SK-N-SH (cell line): ENCODE measurements at regions not wholly inside any gene's neighbourhood (a gene's known extent, or its start where the extent isn't known, plus 50 kb on each side); places are given as distances from the start of the nearest gene placed in this dataset.

Experiments
- CTCF ChIA-PET: fragments of 300-600, 350-600 bp; formaldehyde crosslinking; extraction: SDS; loops from one replicate; lab custom pipeline; 2021; lab: Yijun Ruan, JAX
- POLR2A ChIA-PET: fragments of 350-600 bp; sonication (Branson Sonifier 250); formaldehyde crosslinking; extraction: SDS; loops from one replicate; lab custom pipeline; 2020; ENCODE audit warnings: antibody characterized with exemption, inconsistent platforms; lab: Yijun Ruan, JAX
- DNase-seq: peaks from one replicate; pipeline ENCODE4 v3.0.0; 2012
- H2AFZ ChIP-seq: fragments of 200-600 bp; sonication (generic); 2 replicates; pipeline ENCODE4 v1.8.1; 2016; ENCODE audit warnings: antibody characterized with exemption, mild to moderate bottlenecking, low read depth
- H3F3A ChIP-seq: fragments of 200-600 bp; sonication (generic); replicated peaks from 2 replicates; pipeline ENCODE3; 2016; ENCODE audit warnings: antibody characterized with exemption, mild to moderate bottlenecking; ENCODE audit not compliant: insufficient read depth
- H3K27ac ChIP-seq, 2 experiments: fragments of 200-500 bp in 1 of 2; fragments of 200-600 bp in 1 of 2; sonication (Bioruptor generic) in 1 of 2; sonication (generic), shearing (Covaris generic) in 1 of 2; 2 replicates each; pipeline versions ENCODE4 v1.5.1 to v1.6.1; 2014 to 2016; ENCODE audit warnings: low read depth in 2 of 2, inconsistent platforms in 1 of 2, low read length in 1 of 2, mild to moderate bottlenecking in 1 of 2, mixed read lengths in 1 of 2
- H3K27me3 ChIP-seq: fragments of 200-600 bp; sonication (generic), shearing (Covaris generic); 2 replicates; pipeline ENCODE4 v1.6.1; 2016; ENCODE audit warnings: mixed run types; ENCODE audit not compliant: insufficient read depth
- H3K36me3 ChIP-seq, 2 experiments: fragments of 200-500 bp in 1 of 2; fragments of 200-600 bp in 1 of 2; sonication (Bioruptor generic) in 1 of 2; sonication (generic) in 1 of 2; replicated peaks in 1 of 2; 2 replicates each; pipeline versions ENCODE3 to v1.5.1; 2014 to 2016; ENCODE audit warnings: low read length in 1 of 2, mild to moderate bottlenecking in 1 of 2; ENCODE audit not compliant: insufficient read depth in 2 of 2, control insufficient read depth in 1 of 2
- H3K4me1 ChIP-seq, 2 experiments: fragments of 200-500 bp in 1 of 2; fragments of 200-600 bp in 1 of 2; sonication (Bioruptor generic) in 1 of 2; sonication (generic), shearing (Covaris generic) in 1 of 2; 2 replicates each; pipeline versions ENCODE4 v1.5.1 to v1.6.1; 2014 to 2016; ENCODE audit warnings: low read depth in 1 of 2, low read length in 1 of 2, mixed run types in 1 of 2; ENCODE audit not compliant: insufficient read depth in 2 of 2, control insufficient read depth in 1 of 2
- H3K4me2 ChIP-seq: fragments of 200-600 bp; sonication (generic), shearing (Covaris generic); 2 replicates; pipeline ENCODE4 v1.6.1; 2017; ENCODE audit warnings: mixed run types
- H3K4me3 ChIP-seq, 2 experiments: fragments of 200-500 bp in 1 of 2; fragments of 200-600 bp in 1 of 2; sonication (Bioruptor generic) in 1 of 2; sonication (generic), shearing (Covaris generic) in 1 of 2; 2 replicates each; pipeline versions ENCODE4 v1.5.1 to v1.8.1; 2014 to 2016; ENCODE audit warnings: low read depth in 2 of 2, inconsistent platforms in 1 of 2, low read length in 1 of 2, mild to moderate bottlenecking in 1 of 2, mixed read lengths in 1 of 2, moderate library complexity in 1 of 2
- H3K79me2 ChIP-seq: fragments of 200-600 bp; sonication (generic); 2 replicates; pipeline ENCODE4 v1.8.1; 2017; ENCODE audit warnings: mild to moderate bottlenecking; ENCODE audit not compliant: insufficient read depth
- H3K9ac ChIP-seq: fragments of 200-600 bp; sonication (generic); 2 replicates; pipeline ENCODE4 v1.6.1; 2017; ENCODE audit warnings: mixed run types
- H3K9me2 ChIP-seq: fragments of 200-600 bp; sonication (generic); 2 replicates; pipeline ENCODE4 v1.6.1; 2017; ENCODE audit warnings: mixed run types
- H3K9me3 ChIP-seq: fragments of 200-600 bp; sonication (generic); 2 replicates; pipeline ENCODE4 v1.6.1; 2017; ENCODE audit warnings: mixed run types, mild to moderate bottlenecking, moderate library complexity
- H4K20me1 ChIP-seq: fragments of 200-600 bp; sonication (generic); 2 replicates; pipeline ENCODE4 v1.6.1; 2017; ENCODE audit warnings: mild to moderate bottlenecking, mixed run types; ENCODE audit not compliant: insufficient read depth
- EZH2phosphoT487 ChIP-seq: fragments of 200-600 bp; sonication (generic); IDR thresholded peaks from 2 replicates; pipeline ENCODE4 v1.6.1; 2017; ENCODE audit warnings: low read depth, mixed run types, mild to moderate bottlenecking, antibody characterized with exemption, moderate library complexity, borderline replicate concordance
- FOSL2 ChIP-seq: IDR thresholded peaks from 2 replicates; pipeline ENCODE4 v1.4.0; 2012; ENCODE audit warnings: low read depth, mild to moderate bottlenecking, moderate library complexity, borderline replicate concordance
- FOXM1 ChIP-seq: IDR thresholded peaks from 2 replicates; pipeline ENCODE4 v1.4.0; 2012; ENCODE audit warnings: low read depth, mild to moderate bottlenecking
- GABPA ChIP-seq: IDR thresholded peaks from 2 replicates; pipeline ENCODE4 v1.4.0; 2012; ENCODE audit warnings: low read depth, mild to moderate bottlenecking
- GATA2 ChIP-seq: sonication (generic); formaldehyde crosslinking; IDR thresholded peaks from 2 replicates; pipeline ENCODE4 v1.5.0; 2020; ENCODE audit warnings: mild to moderate bottlenecking, missing genetic modification reagents
- JUND ChIP-seq: IDR thresholded peaks from 2 replicates; pipeline ENCODE4 v1.4.0; 2012
- MEF2A ChIP-seq: IDR thresholded peaks from 2 replicates; pipeline ENCODE4 v1.4.0; 2012; ENCODE audit warnings: low read depth, borderline replicate concordance
- NRF1 ChIP-seq: IDR thresholded peaks from 2 replicates; pipeline ENCODE4 v1.6.1; 2012; ENCODE audit warnings: low read depth, mild to moderate bottlenecking, low read length
- POLR2AphosphoS5 ChIP-seq: IDR thresholded peaks from 2 replicates; pipeline ENCODE4 v1.6.1; 2012; ENCODE audit warnings: low read depth, low read length
- RAD21 ChIP-seq: IDR thresholded peaks from 2 replicates; pipeline ENCODE4 v1.6.1; 2012; ENCODE audit warnings: mild to moderate bottlenecking, low read length
- RFX5 ChIP-seq: IDR thresholded peaks from 2 replicates; pipeline ENCODE4 v1.6.1; 2012; ENCODE audit warnings: mild to moderate bottlenecking, improper control_type of control experiment, low read length
- WGBS: methylation state at CpG from one replicate; pipeline ENCODE4 v1.1.6; 2017; ENCODE audit warnings: low lambda C conversion rate; 5-methylcytosine and 5-hydroxymethylcytosine counted together
- TF ChIP-seq, protein P1 (sequence below): IDR thresholded peaks from 2 replicates; pipeline ENCODE4; 2012
- TF ChIP-seq, protein P2 (sequence below): IDR thresholded peaks from 2 replicates; pipeline ENCODE4 v1.4.0; 2012; ENCODE audit warnings: low read depth, borderline replicate concordance
- TF ChIP-seq, protein P3 (sequence below): IDR thresholded peaks from 2 replicates; pipeline ENCODE4 v1.4.0; 2012; ENCODE audit warnings: low read depth, borderline replicate concordance
- TF ChIP-seq, protein P4 (sequence below): fragments of 150-350 bp; IDR thresholded peaks from 2 replicates; pipeline ENCODE4 v1.6.1; 2017; ENCODE audit warnings: antibody characterized with exemption, low read length, low read depth, borderline replicate concordance
- TF ChIP-seq, protein P5 (sequence below): fragments of 150-350 bp; IDR thresholded peaks from 2 replicates; pipeline ENCODE4 v1.6.1; 2016; ENCODE audit warnings: mild to moderate bottlenecking, low read depth, low read length

DNA sequence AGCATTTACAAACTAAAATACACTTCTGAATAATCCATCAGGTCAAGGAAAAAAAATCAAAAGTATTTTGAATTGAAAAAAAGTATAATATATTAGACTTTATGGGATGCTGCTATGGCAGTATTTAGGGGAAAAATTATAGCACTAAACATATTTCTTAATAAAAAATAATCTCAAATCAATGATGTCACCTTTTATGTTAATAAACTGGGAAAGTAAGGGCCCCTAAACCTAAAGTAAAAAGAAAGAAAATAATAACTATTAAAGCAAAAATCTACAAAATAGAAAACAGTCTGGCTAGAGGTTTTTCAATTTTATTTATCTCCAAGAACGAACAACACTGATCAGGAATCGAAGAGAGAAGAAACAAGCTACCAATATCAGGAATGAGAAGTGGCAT, 160.8 kb upstream of the PLXNA2 start:
- H3K4me1 ChIP-seq: peaks cover 0 to 7% of the 10 kb centered on the region in 2 experiments; a peak in 2 of 4 replicates
- H3K9ac ChIP-seq: no peak overlapping the region
- WGBS: 33% methylated on average over 2 of the region's 2 CpGs
- H3K4me3 ChIP-seq: no peak overlapping the region
- H3K4me2 ChIP-seq: no peak overlapping the region
- H3F3A ChIP-seq: no peaks in the 10 kb centered on the region
- no peaks in the 10 kb centered on the region for H3K79me2 ChIP-seq
- ChIA-PET POLR2A (no interaction called here), CTCF (no interaction called here)
- TF ChIP-seq RAD21: no peak
- TF ChIP-seq, protein P1, sequence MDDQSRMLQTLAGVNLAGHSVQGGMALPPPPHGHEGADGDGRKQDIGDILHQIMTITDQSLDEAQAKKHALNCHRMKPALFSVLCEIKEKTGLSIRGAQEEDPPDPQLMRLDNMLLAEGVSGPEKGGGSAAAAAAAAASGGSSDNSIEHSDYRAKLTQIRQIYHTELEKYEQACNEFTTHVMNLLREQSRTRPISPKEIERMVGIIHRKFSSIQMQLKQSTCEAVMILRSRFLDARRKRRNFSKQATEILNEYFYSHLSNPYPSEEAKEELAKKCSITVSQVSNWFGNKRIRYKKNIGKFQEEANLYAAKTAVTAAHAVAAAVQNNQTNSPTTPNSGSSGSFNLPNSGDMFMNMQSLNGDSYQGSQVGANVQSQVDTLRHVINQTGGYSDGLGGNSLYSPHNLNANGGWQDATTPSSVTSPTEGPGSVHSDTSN: no peak
- TF ChIP-seq JUND: no peak
- TF ChIP-seq GABPA: no peak
- no peak for TF ChIP-seq RFX5
- TF ChIP-seq, protein P2, sequence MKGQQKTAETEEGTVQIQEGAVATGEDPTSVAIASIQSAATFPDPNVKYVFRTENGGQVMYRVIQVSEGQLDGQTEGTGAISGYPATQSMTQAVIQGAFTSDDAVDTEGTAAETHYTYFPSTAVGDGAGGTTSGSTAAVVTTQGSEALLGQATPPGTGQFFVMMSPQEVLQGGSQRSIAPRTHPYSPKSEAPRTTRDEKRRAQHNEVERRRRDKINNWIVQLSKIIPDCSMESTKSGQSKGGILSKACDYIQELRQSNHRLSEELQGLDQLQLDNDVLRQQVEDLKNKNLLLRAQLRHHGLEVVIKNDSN: no peak
- TF ChIP-seq NRF1: no peak
- TF ChIP-seq POLR2AphosphoS5: no peak
- no peak for TF ChIP-seq EZH2phosphoT487
- TF ChIP-seq MEF2A: no peak
- no peak for TF ChIP-seq FOSL2
- TF ChIP-seq GATA2 (CRISPR knock-in tag): no peak
- TF ChIP-seq, protein P3, sequence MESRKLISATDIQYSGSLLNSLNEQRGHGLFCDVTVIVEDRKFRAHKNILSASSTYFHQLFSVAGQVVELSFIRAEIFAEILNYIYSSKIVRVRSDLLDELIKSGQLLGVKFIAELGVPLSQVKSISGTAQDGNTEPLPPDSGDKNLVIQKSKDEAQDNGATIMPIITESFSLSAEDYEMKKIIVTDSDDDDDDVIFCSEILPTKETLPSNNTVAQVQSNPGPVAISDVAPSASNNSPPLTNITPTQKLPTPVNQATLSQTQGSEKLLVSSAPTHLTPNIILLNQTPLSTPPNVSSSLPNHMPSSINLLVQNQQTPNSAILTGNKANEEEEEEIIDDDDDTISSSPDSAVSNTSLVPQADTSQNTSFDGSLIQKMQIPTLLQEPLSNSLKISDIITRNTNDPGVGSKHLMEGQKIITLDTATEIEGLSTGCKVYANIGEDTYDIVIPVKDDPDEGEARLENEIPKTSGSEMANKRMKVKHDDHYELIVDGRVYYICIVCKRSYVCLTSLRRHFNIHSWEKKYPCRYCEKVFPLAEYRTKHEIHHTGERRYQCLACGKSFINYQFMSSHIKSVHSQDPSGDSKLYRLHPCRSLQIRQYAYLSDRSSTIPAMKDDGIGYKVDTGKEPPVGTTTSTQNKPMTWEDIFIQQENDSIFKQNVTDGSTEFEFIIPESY: no peak
- TF ChIP-seq, protein P4, sequence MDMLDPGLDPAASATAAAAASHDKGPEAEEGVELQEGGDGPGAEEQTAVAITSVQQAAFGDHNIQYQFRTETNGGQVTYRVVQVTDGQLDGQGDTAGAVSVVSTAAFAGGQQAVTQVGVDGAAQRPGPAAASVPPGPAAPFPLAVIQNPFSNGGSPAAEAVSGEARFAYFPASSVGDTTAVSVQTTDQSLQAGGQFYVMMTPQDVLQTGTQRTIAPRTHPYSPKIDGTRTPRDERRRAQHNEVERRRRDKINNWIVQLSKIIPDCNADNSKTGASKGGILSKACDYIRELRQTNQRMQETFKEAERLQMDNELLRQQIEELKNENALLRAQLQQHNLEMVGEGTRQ: no peak
- no peak for TF ChIP-seq FOXM1
- TF ChIP-seq, protein P5, sequence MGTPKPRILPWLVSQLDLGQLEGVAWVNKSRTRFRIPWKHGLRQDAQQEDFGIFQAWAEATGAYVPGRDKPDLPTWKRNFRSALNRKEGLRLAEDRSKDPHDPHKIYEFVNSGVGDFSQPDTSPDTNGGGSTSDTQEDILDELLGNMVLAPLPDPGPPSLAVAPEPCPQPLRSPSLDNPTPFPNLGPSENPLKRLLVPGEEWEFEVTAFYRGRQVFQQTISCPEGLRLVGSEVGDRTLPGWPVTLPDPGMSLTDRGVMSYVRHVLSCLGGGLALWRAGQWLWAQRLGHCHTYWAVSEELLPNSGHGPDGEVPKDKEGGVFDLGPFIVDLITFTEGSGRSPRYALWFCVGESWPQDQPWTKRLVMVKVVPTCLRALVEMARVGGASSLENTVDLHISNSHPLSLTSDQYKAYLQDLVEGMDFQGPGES: no peak
- H3K27me3 ChIP-seq: no peaks in the 10 kb centered on the region
- H4K20me1 ChIP-seq: no peaks in the 10 kb centered on the region
- no peaks in the 10 kb centered on the region; the same call in 1 of the 2 replicates for H3K9me3 ChIP-seq
- H3K27ac ChIP-seq: no peak overlapping the region
- H2AFZ ChIP-seq: no peak overlapping the region
- no peaks in the 10 kb centered on the region for H3K36me3 ChIP-seq
- DNase-seq: no peak
- no peaks in the 10 kb centered on the region for H3K9me2 ChIP-seq
